OCI-LY7 (cell line): ENCODE measurements at regions not wholly inside any gene's neighbourhood (a gene's known extent, or its start where the extent isn't known, plus 50 kb on each side); places are given as distances from the start of the nearest gene placed in this dataset.

Source experiments
- EZH2phosphoT487 ChIP-seq: fragments of 200-600 bp; sonication (generic); IDR thresholded peaks from 2 replicates; pipeline ENCODE4 v1.6.1; 2018; ENCODE audit warnings: low read depth, borderline replicate concordance, mild to moderate bottlenecking, mixed run types, antibody characterized with exemption, low read length, moderate library complexity, mixed read lengths
- TF ChIP-seq, protein P1 (sequence below): fragments of 200-600 bp; sonication (generic); conservative IDR thresholded peaks from 2 replicates; pipeline ENCODE4 v1.5.1; 2014; ENCODE audit warnings: mild to moderate bottlenecking, antibody characterized with exemption, low read length, moderate library complexity, mixed read lengths

DNA sequence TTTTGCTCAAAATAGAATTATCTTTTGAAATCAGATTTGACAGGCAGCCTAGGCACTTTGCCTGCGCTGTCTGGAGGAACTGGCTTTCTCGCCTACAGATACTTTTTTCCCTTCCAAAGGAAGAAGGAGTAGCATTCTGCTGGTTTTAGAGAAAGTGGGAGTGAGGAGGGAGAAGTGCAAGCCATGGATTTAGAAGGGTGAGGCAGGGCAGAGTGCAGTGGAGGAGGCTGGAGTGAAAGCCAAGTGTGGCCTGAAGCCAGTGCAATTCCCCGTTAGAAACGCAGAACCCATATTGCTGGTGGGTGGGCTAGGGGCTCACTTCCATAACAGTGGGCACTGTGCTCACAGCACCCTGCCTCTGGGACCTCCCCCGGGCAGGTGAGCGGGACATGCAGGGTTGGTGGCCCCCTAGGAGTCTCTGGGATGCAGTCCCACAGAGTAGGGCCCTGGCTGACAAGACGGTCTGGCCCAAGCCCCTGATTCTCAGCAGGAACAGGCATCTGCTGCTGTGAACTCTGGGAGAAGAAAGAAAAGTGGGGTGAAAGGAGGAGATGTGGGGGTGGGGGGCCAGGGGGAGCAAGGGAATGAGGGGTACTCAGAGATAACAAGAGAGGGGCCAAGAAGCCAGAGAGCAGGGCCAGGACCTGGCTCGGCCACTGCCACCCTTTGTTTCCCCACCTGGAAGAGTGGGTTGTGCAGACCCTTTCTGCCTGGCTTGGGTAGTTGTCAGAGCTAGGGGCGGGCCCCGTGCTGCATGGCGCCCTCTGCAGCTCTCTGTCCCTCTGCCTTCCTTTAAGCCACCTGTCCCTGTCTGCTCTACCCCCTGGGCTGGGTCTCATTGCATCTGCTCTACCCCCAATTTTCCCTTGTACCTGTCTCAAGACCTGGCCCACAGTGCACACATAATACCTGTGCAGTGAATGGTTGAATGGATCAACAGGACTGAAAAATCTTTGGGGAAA is 273.5 kb upstream of the HS6ST1 start:
- TF ChIP-seq, protein P1, sequence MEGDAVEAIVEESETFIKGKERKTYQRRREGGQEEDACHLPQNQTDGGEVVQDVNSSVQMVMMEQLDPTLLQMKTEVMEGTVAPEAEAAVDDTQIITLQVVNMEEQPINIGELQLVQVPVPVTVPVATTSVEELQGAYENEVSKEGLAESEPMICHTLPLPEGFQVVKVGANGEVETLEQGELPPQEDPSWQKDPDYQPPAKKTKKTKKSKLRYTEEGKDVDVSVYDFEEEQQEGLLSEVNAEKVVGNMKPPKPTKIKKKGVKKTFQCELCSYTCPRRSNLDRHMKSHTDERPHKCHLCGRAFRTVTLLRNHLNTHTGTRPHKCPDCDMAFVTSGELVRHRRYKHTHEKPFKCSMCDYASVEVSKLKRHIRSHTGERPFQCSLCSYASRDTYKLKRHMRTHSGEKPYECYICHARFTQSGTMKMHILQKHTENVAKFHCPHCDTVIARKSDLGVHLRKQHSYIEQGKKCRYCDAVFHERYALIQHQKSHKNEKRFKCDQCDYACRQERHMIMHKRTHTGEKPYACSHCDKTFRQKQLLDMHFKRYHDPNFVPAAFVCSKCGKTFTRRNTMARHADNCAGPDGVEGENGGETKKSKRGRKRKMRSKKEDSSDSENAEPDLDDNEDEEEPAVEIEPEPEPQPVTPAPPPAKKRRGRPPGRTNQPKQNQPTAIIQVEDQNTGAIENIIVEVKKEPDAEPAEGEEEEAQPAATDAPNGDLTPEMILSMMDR: no peak
- TF ChIP-seq EZH2phosphoT487: no peak
